HG03378 (cell line): ENCODE measurements at regions not wholly inside any gene's neighbourhood (a gene's known extent, or its start where the extent isn't known, plus 50 kb on each side); places are given as distances from the start of the nearest gene placed in this dataset.
"Not testable (repeated sequence)": the region's sequence is repeated elsewhere in the genome, so short reads cannot be mapped to it uniquely, and the experiment has no call there.

ENCODE experiments used
- ATAC-seq: cut with Tn5 transposase; IDR thresholded peaks from one replicate; pipeline ENCODE4 v1.9.1; 2021; ENCODE audit warnings: mild to moderate bottlenecking, moderate library complexity; ENCODE audit not compliant: unreplicated experiment

DNA sequence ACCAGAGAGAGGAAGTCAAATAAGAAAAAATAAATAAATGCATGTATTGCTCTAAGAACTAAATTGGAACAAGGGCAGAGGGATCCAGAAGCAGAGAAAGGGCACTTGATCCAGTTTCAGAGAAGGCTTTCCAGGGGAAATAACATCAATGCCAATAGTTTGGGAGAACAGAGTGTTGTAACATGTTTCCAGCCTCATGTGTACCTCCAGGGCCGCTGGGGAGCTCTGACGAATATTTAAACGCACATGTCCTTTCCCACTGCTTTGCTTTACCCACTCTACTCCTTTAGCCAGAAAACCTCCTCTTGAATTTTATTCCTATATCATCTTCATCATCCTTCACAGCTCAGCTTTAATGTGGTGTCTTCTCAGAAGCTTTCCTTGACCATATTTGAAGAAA lies 233.7 kb downstream of the ENC1 start:
- ATAC-seq, result no peak

DNA sequence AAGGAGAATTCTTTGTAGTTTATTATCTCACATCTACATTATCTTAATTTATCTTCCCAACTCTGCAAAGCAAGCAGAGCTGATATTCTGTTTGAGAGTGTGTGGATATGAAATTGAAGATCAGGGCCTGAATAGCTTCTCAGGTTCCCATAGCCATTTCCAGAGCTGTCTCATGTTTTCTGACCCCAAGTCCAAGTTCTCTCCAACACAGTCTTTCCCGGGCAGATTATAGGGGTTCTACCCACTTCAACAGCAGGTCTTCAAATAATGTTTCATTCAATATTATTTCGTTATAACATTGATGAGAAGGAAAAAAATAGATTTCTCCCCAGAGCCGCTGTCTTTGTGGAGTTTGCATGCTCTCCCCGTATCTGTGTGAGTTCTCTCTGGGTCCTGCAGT lies 234.9 kb downstream of the ENC1 start:
- ATAC-seq, result no peak

DNA sequence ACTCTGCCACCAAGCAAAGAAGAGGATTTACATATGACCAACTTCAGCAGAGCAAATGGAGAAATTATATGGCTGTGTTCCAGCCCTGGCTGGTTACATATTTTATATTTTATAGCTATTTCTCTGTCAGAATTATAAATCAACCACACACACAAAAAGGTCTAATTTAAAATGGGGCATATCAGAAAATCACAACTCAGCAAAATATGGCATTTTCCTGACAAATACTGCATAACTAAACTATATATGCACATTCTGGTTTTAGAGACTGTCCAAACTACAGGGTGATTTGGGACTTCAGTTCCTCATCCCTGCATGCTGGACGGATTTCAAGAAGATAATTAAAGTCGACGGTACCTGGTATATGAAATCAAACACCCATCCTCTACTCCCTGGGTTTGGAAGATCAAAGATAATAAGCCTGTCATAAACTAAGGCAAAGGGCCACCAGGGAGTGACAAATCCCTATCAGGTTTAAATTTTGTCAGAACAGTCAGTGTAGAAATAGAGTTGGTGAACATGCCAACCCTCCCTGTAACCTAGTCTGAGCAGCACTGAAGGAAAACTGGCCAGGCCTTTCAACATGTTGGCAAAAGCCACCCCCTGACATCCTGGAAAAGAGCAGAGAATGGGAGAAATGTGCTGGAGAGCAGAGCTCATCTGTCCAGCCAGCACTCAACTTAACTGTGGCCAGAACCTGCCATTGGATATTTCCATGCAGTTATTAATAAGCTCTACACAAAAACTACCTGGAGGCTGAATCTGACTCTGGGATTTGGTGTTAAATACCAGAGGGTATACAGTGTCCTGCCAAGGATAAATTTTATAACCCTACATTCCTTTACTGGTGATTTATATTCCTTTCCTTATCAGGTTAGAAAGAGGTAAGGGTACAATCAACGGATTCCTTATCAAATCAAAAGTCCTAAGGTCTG lies 235.7 kb downstream of the ENC1 start:
- no peak for ATAC-seq

DNA sequence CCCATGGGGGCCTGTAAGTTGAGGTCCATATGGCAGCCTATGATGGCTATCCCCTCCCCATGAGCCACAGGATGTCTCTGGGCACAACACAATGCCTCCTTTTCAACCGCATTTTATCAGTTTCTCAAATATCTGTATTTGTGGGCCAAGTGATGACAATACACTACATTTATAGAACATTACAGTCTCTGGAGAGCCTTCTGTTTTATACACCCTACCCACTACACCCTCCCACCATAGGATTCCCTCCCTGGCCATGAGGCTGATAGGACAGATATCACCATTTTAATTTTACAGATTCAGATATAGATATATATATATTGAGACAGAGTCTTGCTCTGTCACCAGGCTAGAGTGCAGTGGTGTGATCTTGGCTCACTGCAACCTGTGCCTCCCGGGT lies 236.8 kb downstream of the ENC1 start:
- ATAC-seq, result no peak

DNA sequence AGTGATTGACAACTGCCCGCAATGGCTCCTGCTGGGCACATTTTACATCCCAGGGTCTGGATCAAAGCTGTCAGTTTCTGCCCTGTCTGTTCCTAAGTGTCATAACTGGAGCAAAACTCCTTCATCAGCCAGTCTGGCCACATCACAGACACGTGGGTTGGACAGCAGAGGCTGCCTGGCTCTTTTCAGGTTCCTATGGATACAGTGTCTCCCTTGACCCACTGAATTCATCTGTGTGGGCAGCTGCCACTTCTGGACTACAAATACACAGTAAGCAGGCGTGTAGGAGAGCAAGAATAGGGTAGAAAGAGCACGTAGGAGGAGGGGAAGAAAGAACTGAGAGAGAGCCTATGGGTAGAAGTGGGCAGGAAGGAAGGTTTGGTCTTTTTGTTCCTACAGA lies 238.0 kb downstream of the ENC1 start:
- ATAC-seq, result no peak

DNA sequence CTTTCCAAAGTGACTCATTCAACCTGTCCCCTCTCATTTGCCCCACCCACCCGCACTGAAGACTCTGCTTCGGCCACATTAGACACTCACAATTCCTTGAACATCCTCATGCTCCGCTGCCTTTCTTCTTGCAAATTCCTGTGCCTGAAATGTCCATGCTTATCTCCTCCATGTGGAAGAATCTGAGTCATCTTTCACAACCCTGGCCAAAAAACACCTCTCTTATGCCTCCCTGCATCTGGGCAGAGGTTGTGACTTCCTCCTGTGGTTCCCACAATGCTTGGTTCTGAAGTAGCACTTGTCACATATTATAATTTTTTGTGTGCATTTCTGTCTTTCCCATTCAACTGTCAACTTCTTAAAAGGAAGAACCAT lies 238.6 kb downstream of the ENC1 start:
- ATAC-seq, result no peak

DNA sequence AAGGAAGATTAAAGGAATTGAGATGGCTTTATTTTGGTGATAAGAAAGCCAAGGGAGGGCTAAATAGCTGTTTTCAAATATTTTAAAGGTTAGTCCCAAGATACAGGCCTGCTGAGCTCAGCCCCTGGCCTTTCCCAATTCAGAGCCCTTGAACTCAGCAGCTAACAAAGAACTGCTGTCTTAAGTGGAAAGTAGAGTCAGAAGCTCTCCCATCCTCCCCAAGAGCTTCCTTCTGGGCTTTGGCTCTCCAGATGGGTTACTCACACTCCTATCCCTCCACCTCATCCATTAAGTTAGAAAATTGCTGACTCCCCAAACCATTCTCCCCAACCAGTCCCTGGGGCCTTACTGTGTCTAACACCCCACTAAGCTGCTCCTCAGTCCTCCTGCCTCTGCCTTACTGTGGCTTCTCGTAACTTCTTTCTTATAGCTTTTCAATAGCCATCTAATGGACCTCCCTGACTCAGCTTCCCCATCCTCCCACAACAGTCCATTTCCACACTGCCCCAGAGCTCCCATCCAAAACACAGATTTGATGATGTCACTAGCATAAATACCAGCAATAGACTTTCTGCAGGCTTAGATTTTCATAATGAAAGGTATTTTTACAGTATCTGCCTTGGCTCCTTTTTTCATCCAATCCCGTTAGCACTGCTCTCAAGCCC lies 239.1 kb downstream of the ENC1 start:
- no peak for ATAC-seq

DNA sequence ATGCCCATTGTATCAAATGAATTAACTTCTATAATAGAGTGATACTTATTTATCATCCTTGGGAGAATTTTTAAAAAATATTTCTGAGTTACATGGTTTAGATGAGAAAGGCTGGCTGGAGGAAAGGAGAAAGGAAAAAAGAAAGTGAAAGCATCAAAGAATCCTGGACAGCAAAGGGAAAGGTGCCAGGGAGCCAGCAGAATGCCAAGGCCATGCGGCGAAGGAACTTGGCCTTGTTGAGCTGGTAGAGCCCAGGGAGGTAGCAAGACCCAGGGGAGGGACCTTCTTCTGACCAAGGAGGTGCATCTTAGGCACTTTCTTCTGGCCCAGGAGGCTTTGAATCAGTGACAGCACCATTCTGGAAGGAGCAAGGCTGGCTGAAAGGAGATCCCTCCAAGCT lies 240.5 kb downstream of the ENC1 start:
- no peak for ATAC-seq

DNA sequence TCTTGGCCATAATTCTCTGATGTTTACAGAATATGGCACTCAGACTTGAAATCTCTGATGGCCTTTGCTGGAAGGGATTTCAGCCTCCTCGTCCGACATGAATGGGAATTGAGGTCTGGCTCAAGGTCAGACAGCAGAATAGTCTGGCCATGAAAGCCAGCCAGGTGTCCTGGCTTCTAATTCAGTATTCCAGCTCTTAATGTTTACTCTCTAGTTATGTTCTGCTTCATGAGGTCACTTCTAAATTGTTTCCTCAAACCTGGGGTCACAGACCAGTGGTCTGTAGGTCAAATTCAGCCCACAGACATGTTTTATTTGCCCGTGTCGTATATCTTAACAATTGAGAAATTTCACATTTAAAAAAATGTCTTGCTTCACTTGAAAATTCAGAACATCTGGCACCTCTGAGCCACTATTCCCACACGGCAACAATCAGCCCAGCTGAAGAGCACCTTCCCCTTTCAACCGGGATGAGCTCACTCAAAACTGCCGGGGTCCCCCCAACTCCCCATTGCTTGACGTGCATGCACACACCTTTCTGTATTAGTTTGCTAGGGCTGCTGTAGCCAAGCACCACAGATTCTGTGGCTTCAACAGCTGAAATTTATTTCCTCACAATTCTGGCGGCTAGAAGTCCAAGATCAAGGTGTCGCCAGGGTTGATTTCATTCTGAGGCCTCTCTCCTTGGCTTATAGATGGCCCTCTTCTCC lies 243.5 kb downstream of the ENC1 start:
- ATAC-seq, result no peak

DNA sequence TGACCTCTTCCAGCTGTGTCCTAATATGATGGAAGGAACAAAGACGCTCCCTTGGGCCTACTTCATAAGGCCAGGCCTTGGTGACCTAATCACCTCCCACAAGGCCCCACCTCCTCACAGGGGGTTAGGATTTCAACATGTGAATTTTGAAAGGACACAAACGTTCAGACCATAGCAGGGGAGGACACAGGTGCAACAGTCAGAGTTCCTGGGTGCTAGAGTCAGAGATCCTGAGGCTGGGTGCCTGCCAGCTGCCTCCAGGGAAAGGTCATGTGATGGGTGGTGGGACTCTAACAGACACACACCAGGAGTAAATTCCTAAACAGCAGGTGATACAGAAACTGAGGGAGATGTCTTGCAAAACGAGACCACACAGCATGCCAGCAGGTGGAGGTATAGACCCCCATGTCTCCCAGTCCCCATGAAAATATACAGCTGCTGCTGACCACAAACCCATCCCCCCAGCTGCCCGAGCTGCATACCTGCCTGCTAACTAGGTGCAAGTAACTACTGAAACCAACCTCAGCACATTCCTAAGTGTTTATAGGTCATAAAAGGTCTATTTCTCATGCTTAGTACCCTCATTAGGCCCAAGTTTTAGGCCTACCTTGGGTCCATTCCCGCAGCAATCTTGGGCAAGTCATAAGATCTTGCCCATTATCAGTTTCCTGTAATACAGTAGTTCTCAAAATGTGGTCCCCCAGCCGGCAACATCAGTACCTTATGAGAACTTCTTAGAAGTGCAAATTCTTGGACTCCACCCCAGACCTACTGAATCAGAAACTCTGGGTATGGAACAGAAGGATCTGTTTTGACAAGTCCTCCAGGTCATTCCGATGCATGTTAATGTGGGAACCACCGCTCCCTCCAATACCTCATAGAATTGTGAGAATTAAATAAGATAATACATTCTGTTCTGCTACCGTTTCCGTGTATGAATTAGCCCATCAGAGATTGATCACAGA lies 245.3 kb downstream of the ENC1 start:
- no peak for ATAC-seq

DNA sequence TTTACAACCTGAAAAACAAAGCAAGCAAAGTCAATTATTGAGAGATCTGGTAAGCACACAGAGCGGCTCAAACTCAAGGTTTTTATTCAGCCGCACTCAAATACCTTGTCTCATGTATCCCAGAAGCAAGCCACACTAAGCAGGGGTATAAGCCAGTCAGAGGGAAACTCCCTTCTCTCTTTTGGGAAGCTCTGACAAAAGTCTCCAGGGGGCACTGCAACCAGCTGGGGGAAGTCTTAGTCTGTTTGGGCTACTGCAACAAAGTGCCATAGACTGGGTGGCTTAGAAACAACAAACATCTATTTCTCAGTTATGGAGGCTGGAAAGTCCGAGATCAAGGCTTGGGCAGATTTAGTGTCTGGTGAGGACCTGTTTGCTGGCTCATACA lies 246.0 kb downstream of the ENC1 start:
- no peak for ATAC-seq

DNA sequence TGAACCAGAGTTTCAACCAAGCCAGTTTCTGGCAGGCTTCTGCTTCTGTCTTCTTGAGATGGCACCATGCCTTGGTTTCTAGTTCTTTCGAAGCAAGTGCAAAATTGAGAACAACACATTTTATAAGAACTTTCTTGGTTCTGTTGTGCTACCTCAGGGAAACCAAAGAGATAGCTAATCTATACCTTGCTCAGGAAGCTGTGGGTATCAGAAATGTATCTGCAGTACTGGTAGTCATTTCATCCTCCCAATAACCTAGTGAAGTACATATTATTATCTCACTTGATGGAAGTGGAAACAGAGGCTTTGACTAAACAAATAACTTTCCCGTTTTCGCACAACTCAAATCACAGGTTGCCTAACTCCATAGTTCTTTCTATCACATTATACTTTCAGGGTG lies 246.6 kb downstream of the ENC1 start:
- no peak for ATAC-seq

DNA sequence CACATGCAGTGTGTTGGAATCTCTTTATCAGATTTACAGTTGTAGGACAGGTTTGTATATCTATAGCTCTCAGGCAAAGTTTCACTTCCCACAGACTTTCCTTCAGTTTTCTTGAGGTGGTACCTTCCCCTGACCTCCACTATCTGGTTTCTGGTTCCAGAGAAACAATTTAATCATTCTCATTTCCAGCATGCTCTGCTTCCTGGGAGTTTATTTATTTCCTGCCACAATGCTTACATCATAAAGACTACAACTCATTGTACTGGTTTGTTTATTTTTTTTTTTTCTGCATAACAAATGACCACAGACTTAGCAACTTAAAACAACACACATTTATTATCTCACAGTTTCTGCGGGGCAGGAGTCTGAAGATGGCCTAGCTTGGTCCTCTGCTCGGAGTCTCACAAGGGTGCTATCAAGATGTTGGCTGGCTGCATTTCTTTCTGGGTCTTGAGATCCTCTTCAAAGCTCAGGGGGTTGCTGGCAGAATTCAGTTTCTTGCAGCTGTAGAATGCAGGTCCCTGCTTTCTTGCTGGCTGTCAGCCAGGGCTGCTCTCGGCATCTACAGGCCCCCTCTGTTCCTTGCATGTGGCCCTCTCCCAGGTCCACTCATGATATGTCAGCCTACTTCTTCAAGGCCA lies 247.7 kb downstream of the ENC1 start:
- ATAC-seq, result no peak

DNA sequence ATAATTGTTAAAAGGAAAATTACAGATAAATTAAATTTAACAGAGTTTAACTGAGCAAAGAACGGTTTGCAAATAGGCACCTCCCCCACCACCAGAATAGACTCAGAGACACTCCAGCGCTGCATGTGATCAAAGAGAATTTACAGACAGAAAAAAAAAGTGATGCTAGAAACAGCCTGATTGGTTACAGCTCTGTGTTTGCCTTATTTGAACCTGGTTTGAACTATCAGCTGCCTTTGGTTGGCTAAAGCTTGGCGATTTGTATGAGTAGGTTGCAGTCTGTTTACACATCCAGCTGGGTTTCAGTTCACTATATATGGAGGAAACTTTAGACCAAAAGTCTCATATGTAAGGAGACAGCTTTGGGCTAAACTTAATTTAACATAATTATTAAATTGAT lies 249.1 kb downstream of the ENC1 start:
- no peak for ATAC-seq

DNA sequence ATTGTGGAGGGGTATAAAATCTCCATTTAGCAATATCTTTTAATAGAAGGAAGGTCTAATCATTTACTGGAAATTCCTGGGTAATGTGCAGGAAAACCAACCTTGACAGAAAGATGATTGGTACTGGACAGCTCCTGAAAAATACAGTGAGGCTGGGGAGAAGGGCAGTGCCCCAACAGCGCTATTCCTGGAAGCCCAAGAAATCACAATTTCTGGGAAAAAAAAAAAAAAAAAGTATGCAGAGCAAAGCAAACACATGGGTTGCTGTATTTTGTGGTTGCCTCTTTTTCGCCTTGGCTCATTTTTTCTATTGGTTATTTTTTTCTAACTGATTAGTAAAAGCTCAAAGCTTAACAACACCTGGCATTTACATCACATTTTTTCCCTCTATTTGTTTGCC lies 249.7 kb downstream of the ENC1 start:
- no peak for ATAC-seq

DNA sequence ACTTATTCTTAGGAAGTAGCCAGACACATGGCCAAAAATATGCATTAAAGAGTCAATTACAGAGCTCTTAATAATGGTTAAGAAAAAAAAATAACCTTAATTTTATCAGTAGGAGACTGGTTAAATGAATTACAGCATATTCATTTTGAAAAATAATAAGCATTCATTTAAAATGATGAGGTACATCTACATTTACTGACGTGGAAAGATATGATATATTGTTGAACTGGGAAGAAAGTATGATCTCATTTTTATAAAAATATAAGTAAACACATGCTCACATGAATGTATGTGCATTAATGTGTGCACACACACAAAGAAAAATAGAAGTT lies 250.3 kb downstream of the ENC1 start:
- no peak for ATAC-seq

DNA sequence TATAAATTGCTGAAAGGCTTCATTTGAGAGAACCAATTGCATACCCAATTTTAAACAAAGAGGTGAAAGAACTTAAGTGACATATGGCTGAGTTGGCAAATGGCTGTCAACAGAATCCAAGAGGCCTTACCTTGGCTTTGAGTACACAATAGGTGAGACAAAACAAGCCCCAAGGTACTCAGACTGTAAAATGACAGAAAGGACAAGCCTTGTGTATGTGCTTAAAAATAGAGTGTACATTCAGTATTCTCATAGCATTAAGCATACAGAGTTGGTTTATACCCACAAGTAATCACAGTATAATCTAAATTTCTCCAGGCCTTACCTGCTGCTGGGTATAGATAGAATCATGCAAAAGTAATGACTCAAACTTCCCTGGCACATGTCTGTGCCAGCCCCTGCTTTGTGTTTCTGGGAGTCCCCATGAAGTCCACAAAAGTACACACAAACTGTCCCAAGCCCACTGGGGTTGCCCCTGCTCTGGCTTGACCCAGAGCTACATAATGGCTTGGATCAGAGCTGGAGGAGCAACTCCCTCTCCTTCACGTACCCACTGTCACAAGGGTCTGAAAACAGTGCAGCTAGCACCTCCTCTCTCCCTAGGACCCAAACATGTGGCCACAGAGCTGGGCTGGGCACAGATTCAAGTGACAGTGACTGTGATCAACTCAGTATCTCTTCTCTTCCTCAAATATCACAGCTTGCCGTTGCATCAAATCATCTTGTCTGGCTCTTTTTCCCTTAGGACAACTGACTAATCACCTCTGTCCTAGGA lies 250.8 kb downstream of the ENC1 start:
- ATAC-seq, result no peak

DNA sequence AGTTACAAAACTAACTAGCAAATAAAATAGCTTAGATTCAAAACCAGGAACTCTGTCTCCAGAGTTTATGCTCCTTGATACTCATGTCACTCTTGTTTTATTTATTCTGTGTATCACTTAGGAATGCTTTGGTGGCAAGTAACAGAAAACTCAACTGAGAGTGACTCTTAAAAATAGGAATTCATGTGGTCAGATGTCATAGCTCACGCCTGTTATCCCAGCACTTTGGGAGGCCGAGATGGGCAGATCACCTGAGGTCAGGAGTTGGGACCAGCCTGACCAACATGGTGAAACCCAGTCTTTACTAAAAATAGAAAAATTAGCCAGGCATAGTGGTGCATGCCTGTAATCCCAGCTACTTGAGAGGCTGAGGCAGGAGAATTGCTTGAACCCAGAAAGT lies 252.1 kb downstream of the ENC1 start:
- not testable (repeated sequence) for ATAC-seq

DNA sequence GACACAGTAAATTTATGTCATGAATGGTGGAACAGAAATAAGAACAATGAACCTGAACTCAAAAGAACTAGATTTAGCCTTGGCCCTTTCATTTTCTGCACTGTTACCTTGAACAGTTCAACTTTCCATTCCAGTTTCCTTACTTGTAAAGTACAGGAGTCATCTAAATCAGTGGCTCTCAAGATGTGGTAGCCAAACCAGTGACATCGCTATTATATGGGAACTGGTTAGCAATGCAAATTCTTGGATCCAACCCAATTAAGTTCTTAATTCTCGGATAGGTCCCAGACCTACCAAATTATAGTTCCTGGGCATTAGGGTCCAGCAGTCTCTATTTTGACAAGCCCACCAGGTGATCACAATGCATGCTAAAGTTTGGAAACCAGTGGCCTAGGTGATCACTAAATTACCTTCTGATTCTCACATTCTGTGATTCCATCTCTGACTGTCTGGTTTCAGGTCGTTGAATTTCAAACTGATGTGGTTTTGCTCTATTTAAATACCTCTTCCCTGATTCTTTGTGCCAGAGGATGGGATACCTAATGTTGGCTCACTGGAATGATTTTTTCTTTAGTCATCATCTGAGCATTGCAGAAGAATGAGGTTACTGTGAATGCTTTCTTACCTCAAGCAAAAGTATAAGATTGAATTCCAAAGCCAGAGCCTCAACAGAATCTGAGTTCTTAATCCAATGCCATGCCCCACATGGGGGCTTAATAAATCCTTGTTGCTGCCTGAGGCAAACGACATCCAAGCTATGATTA lies 253.8 kb downstream of the ENC1 start:
- no peak for ATAC-seq
